Endothelial cell of umbilical vein (primary cell): ENCODE measurements at regions not wholly inside any gene's neighbourhood (a gene's known extent, or its start where the extent isn't known, plus 50 kb on each side); places are given as distances from the start of the nearest gene placed in this dataset.
"Not testable (repeated sequence)": the region's sequence is repeated elsewhere in the genome, so short reads cannot be mapped to it uniquely, and the experiment has no call there.

Source experiments
- BruUV-seq: library from RNA; stranded (reverse); fragments of 400-500 nt; replicated peaks from 2 replicates; lab custom pipeline; 2021; lab: Mats Ljungman, UMichigan
- CTCF ChIA-PET: fragments of 300-600, 350-600 bp; sonication (Branson Sonifier 250); formaldehyde crosslinking; loops from one replicate; lab custom pipeline; 2021; ENCODE audit warnings: antibody characterized with exemption, inconsistent platforms; lab: Charles Lee
- POLR2A ChIA-PET: fragments of 300-600, 350-600 bp; sonication (Branson Sonifier 250); formaldehyde crosslinking; loops from one replicate; lab custom pipeline; 2021; ENCODE audit warnings: antibody characterized with exemption, inconsistent platforms; lab: Charles Lee
- DNase-seq: peaks from one replicate; pipeline ENCODE4 v3.0.0-alpha.2; 2011; ENCODE audit warnings: low read depth, low spot score
- FAIRE-seq: peaks from 2 replicates; lab custom pipeline; 2011; peaks lifted over from hg19 to GRCh38; lab: Jason Lieb, UNC
- H2AFZ ChIP-seq: 2 replicates; pipeline ENCODE4 v1.6.0; 2012; ENCODE audit warnings: low read depth, low read length, control low read depth, inconsistent platforms
- H3K27ac ChIP-seq: 2 replicates; pipeline ENCODE4 v1.5.1; 2011; ENCODE audit warnings: low read depth, mild to moderate bottlenecking, control low read depth, low read length, moderate library complexity; ENCODE audit not compliant: insufficient read depth
- H3K27me3 ChIP-seq, 2 experiments: 2 replicates each; pipeline versions ENCODE4 v1.6.0 to v1.6.1; 2011; ENCODE audit warnings: low read length in 2 of 2, mixed read lengths in 1 of 2; ENCODE audit not compliant: control insufficient read depth in 2 of 2, insufficient read depth in 2 of 2
- H3K36me3 ChIP-seq, 2 experiments: 2 replicates in 1 of 2; 3 replicates in 1 of 2; pipeline ENCODE4 v1.5.1; 2011; ENCODE audit warnings: low read length in 2 of 2, mild to moderate bottlenecking in 1 of 2, moderate library complexity in 1 of 2; ENCODE audit not compliant: control insufficient read depth in 2 of 2, insufficient read depth in 2 of 2; ENCODE audit errors: extremely low read depth in 1 of 2
- H3K4me1 ChIP-seq: 3 replicates; pipeline ENCODE4 v1.5.1; 2011; ENCODE audit warnings: mild to moderate bottlenecking, low read length; ENCODE audit not compliant: control insufficient read depth, insufficient read depth; ENCODE audit errors: extremely low read depth
- H3K4me2 ChIP-seq: 2 replicates; pipeline ENCODE4 v1.6.1; 2011; ENCODE audit warnings: low read length, control low read depth, mixed read lengths; ENCODE audit not compliant: insufficient read depth
- H3K4me3 ChIP-seq, 3 experiments: fragments of 200-600 bp in 1 of 3; sonication (generic), shearing (Covaris generic) in 1 of 3; replicated peaks in 1 of 3; 2 replicates each; pipeline ENCODE4 v1.5.1; 2011 to 2016; ENCODE audit warnings: control low read depth in 3 of 3, low read length in 3 of 3, mild to moderate bottlenecking in 2 of 3, inconsistent platforms in 1 of 3, low read depth in 1 of 3, moderate library complexity in 1 of 3; ENCODE audit not compliant: insufficient read depth in 1 of 3
- H3K79me2 ChIP-seq: 2 replicates; pipeline ENCODE4 v1.6.0; 2012; ENCODE audit warnings: low read length, inconsistent platforms; ENCODE audit not compliant: control insufficient read depth, insufficient read depth
- H3K9ac ChIP-seq: replicated peaks from 2 replicates; pipeline ENCODE3; 2011; ENCODE audit warnings: low read length, control low read depth; ENCODE audit not compliant: insufficient read depth; ENCODE audit errors: extremely low read depth
- H3K9me1 ChIP-seq: replicated peaks from 3 replicates; pipeline ENCODE4 v1.6.0; 2011; ENCODE audit warnings: mild to moderate bottlenecking, low read length; ENCODE audit not compliant: control insufficient read depth, insufficient read depth; ENCODE audit errors: extremely low read depth
- H3K9me3 ChIP-seq: replicated peaks from 2 replicates; pipeline ENCODE4 v1.5.1; 2012; ENCODE audit warnings: low read length, inconsistent platforms; ENCODE audit not compliant: control insufficient read depth, insufficient read depth
- H4K20me1 ChIP-seq: replicated peaks from 2 replicates; pipeline ENCODE3; 2011; ENCODE audit warnings: mild to moderate bottlenecking, low read length; ENCODE audit not compliant: control insufficient read depth, insufficient read depth; ENCODE audit errors: extremely low read depth
- EZH2 ChIP-seq: IDR thresholded peaks from 2 replicates; pipeline ENCODE4 v1.6.1; 2012; ENCODE audit warnings: borderline replicate concordance, low read depth, mild to moderate bottlenecking, moderate library complexity, low read length, inconsistent platforms; ENCODE audit not compliant: severe bottlenecking
- FOS ChIP-seq: IDR thresholded peaks from 2 replicates; pipeline ENCODE4 v1.6.1; 2011; ENCODE audit warnings: mild to moderate bottlenecking, low read length, moderate library complexity, borderline replicate concordance; ENCODE audit not compliant: insufficient read depth
- JUN ChIP-seq: IDR thresholded peaks from 2 replicates; pipeline ENCODE4 v1.6.1; 2011; ENCODE audit warnings: borderline replicate concordance, low read depth; ENCODE audit not compliant: insufficient read length, insufficient read depth
- MYC ChIP-seq: IDR thresholded peaks from one replicate; pipeline ENCODE4 v1.6.1; 2011; ENCODE audit warnings: mild to moderate bottlenecking, low read depth, low read length
- POLR2A ChIP-seq: IDR thresholded peaks from 2 replicates; pipeline ENCODE4 v1.6.1; 2012; ENCODE audit warnings: low read depth, mild to moderate bottlenecking, control low read depth, low read length
- POLR2AphosphoS5 ChIP-seq: IDR thresholded peaks from 2 replicates; pipeline ENCODE4 v1.6.1; 2012; ENCODE audit warnings: low read depth, mild to moderate bottlenecking, control low read depth, low read length, moderate library complexity; ENCODE audit not compliant: insufficient read depth
- dilution Hi-C: fragments of 300-500 bp; cut with MboI; formaldehyde crosslinking; loops from one replicate; pipeline ENCODE4 v1.15.0; 2019; ENCODE audit warnings: low sequenced_read_pairs; ENCODE audit not compliant: extremely low pct_ligation_motif_present
- intact Hi-C: fragments of 100-400 bp; cut with micrococcal nuclease; formaldehyde crosslinking; loops from one replicate; pipeline ENCODE4 v1.10.0; 2022
- TF ChIP-seq, protein P1 (sequence below), 2 donors: IDR thresholded peaks; 1 replicate in 1 of 2; 2 replicates in 1 of 2; pipeline ENCODE4 v1.5.1; 2011; ENCODE audit warnings: low read length in 2 of 2, mild to moderate bottlenecking in 2 of 2, moderate library complexity in 2 of 2, control low read depth in 1 of 2, inconsistent platforms in 1 of 2, low read depth in 1 of 2; ENCODE audit not compliant: insufficient read depth in 1 of 2; ENCODE audit errors: extremely low read depth in 1 of 2
- TF ChIP-seq, protein P2 (sequence below): IDR thresholded peaks from 2 replicates; pipeline ENCODE4 v1.6.1; 2011; ENCODE audit not compliant: insufficient read depth, insufficient read length

DNA sequence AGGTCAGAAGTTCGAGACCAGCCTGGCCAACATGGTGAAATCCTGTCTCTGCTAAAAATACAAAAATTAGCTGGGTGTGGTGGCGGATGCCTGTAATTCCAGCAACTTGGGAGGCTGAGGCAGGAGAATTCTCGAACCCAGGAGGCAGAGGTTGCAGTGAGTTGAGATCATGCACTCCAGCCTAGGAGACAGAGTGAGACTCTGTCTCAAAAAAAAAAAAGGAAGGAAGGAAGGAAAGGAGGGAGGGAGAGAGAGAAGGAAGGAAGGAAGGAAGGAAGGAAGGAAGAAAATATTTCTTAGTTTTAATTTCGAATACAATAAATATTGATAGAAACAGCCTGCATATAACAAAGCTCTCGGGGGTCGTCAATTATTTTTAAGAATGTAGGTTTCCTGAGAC lies 81.3 kb upstream of the HIVEP1 start:
- dilution Hi-C loops, H3K9ac ChIP-seq, H3K4me1 ChIP-seq, intact Hi-C loops, H2AFZ ChIP-seq, BruUV-seq, H3K9me1 ChIP-seq, DNase-seq, H4K20me1 ChIP-seq, H3K4me2 ChIP-seq, FAIRE-seq, H3K27me3 ChIP-seq, H3K27ac ChIP-seq, H3K79me2 ChIP-seq, POLR2A ChIA-PET, H3K36me3 ChIP-seq, H3K4me3 ChIP-seq, H3K9me3 ChIP-seq: not testable (repeated sequence)
- CTCF ChIA-PET, result interaction anchor here (1.2 to 3.8 kb wide), 3 partner anchors 10 to 231 kb away, joined by 3 to 18 read pairs (median 4); no protein-coding TSS in a partner anchor

DNA sequence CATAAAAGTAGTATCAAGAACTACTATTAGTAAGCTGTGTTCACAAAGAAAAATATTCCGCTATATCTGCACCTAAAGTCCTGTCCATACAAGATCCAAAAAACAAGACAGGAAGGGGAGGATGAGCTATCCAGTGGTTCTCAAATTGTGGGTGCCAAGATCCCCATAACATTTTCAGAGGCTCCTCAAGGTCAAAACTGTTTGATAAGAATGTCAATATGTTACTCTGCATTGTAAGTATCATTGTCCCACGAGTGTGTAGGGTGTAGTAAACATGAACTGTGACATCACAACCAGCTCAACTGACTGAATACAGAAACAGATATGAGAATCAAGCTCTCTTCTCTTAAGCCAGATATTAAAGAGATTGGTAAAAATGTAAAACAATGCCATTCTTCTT lies 81.9 kb upstream of the HIVEP1 start:
- Histone ChIP-seq H3K36me3 (no peaks in the 10 kb centered on the region), H3K4me1 (no peaks in the 10 kb centered on the region), H4K20me1 (no peaks in the 10 kb centered on the region), H3K9me3 (no peaks in the 10 kb centered on the region), H3K27me3 (no peaks in the 10 kb centered on the region), H3K9me1 (no peaks in the 10 kb centered on the region), H3K27ac (no peak overlapping the region), H3K9ac (no peak overlapping the region), H3K79me2 (no peaks in the 10 kb centered on the region), H3K4me3 (no peak overlapping the region), H2AFZ (no peak overlapping the region), H3K4me2 (no peak overlapping the region)
- FAIRE-seq (no peak), DNase-seq (no peak)
- TF ChIP-seq MYC (no peak), POLR2A (no peak), FOS (no peak), JUN (no peak), POLR2AphosphoS5 (no peak), EZH2 (no peak)
- TF ChIP-seq, protein P1, sequence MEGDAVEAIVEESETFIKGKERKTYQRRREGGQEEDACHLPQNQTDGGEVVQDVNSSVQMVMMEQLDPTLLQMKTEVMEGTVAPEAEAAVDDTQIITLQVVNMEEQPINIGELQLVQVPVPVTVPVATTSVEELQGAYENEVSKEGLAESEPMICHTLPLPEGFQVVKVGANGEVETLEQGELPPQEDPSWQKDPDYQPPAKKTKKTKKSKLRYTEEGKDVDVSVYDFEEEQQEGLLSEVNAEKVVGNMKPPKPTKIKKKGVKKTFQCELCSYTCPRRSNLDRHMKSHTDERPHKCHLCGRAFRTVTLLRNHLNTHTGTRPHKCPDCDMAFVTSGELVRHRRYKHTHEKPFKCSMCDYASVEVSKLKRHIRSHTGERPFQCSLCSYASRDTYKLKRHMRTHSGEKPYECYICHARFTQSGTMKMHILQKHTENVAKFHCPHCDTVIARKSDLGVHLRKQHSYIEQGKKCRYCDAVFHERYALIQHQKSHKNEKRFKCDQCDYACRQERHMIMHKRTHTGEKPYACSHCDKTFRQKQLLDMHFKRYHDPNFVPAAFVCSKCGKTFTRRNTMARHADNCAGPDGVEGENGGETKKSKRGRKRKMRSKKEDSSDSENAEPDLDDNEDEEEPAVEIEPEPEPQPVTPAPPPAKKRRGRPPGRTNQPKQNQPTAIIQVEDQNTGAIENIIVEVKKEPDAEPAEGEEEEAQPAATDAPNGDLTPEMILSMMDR (IDR thresholded peaks at IDR 0.05; ENCODE audit: extremely low read depth in 1 of 2, insufficient read depth in 1 of 2, low read depth in 1 of 2, low read length in 2 of 2), result no peak
- TF ChIP-seq, protein P2, sequence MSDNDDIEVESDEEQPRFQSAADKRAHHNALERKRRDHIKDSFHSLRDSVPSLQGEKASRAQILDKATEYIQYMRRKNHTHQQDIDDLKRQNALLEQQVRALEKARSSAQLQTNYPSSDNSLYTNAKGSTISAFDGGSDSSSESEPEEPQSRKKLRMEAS, result no peak
- dilution Hi-C loops, result no loop called here
- POLR2A ChIA-PET, result no interaction called here
- CTCF ChIA-PET, result interaction anchor here (1.5 to 3.8 kb wide), 2 partner anchors 9 to 21 kb away, joined by 4 to 18 read pairs; no protein-coding TSS in a partner anchor
- intact Hi-C loops, result no loop called here
- BruUV-seq, result no TSS peak
